ENCODE measurements at regions not wholly inside any gene's neighbourhood (a gene's known extent, or its start where the extent isn't known, plus 50 kb on each side); places are given as distances from the start of the nearest gene placed in this dataset.
A peak's percentile ranks its signal among the peaks of the same experiment; 100 is the strongest.
"Not testable (repeated sequence)": the region's sequence is repeated elsewhere in the genome, so short reads cannot be mapped to it uniquely, and the experiment has no call there.

GRCh38 chr10:21364196-21365114, 161.0 kb downstream of the SKIDA1 start:
- no peak for DNase-seq (ENCODE audit: low spot score)

GRCh38 chr10:21363731-21364104, 161.8 kb downstream of the SKIDA1 start:
- DNase-seq (ENCODE audit: low spot score), result no peak

- no peak for DNase-seq (ENCODE audit: low spot score)
These were observed 162.3 kb downstream of the SKIDA1 start for GRCh38 chr10:21363092-21363730.

GRCh38 chr10:21359202-21359601, 166.3 kb downstream of the SKIDA1 start:
- DNase-seq (ENCODE audit: low spot score), result no peak

- DNase-seq (ENCODE audit: low spot score), result no peak
These were observed 169.9 kb downstream of the SKIDA1 start for GRCh38 chr10:21355591-21356011.

GRCh38 chr10:21352886-21353285, 172.6 kb downstream of the SKIDA1 start:
- DNase-seq (ENCODE audit: low spot score), result no peak

- DNase-seq (ENCODE audit: low spot score), result peak; percentile 64
These were observed 173.9 kb downstream of the SKIDA1 start for GRCh38 chr10:21351594-21351993.

- DNase-seq (ENCODE audit: low spot score), result no peak
These were observed 175.6 kb downstream of the SKIDA1 start for GRCh38 chr10:21349912-21350286.

- no peak for DNase-seq (ENCODE audit: low spot score)
These were observed 177.7 kb downstream of the SKIDA1 start for GRCh38 chr10:21347785-21348170.

- no peak for DNase-seq (ENCODE audit: low spot score)
These were observed 178.3 kb downstream of the SKIDA1 start for GRCh38 chr10:21347043-21347784.

- DNase-seq (ENCODE audit: low spot score), result no peak
These were observed 182.4 kb downstream of the SKIDA1 start for GRCh38 chr10:21343087-21343486.

- DNase-seq (ENCODE audit: low spot score), result not testable (repeated sequence)
These were observed 183.0 kb downstream of the SKIDA1 start for GRCh38 chr10:21342499-21342898.

GRCh38 chr10:21340331-21340730, 185.2 kb downstream of the SKIDA1 start:
- no peak for DNase-seq (ENCODE audit: low spot score)

GRCh38 chr10:21337171-21337792, 188.2 kb downstream of the SKIDA1 start:
- no peak for DNase-seq (ENCODE audit: low spot score)

GRCh38 chr10:21336476-21337170, 188.9 kb downstream of the SKIDA1 start:
- no peak for DNase-seq (ENCODE audit: low spot score)

- no peak for DNase-seq (ENCODE audit: low spot score)
These were observed 190.4 kb downstream of the SKIDA1 start for GRCh38 chr10:21334891-21335696.

GRCh38 chr10:21330628-21331020, 194.9 kb downstream of the SKIDA1 start:
- DNase-seq (ENCODE audit: low spot score), result no peak

- DNase-seq (ENCODE audit: low spot score), result peak; percentile 23
These were observed 195.4 kb downstream of the SKIDA1 start for GRCh38 chr10:21329995-21330627.

- no peak for DNase-seq (ENCODE audit: low spot score)
These were observed 198.0 kb downstream of the SKIDA1 start for GRCh38 chr10:21327289-21327993.
